GM18511 (cell line): ENCODE measurements at regions not wholly inside any gene's neighbourhood (a gene's known extent, or its start where the extent isn't known, plus 50 kb on each side); places are given as distances from the start of the nearest gene placed in this dataset.
"Not testable (repeated sequence)": the region's sequence is repeated elsewhere in the genome, so short reads cannot be mapped to it uniquely, and the experiment has no call there.

Experiments used
- ATAC-seq: cut with Tn5 transposase; IDR thresholded peaks from one replicate; pipeline ENCODE4 v1.9.1; 2021; ENCODE audit warnings: mild to moderate bottlenecking, moderate library complexity; ENCODE audit not compliant: unreplicated experiment

- no peak for ATAC-seq
These were observed 56.2 kb upstream of the TNPO1 start for GRCh38 chr5:72760259-72760658.

- no peak for ATAC-seq
These were observed 63.6 kb upstream of the TNPO1 start for GRCh38 chr5:72752909-72753308.

- ATAC-seq: no peak
These were observed 67.0 kb upstream of the TNPO1 start for GRCh38 chr5:72749362-72749997.

GRCh38 chr5:72747826-72748225 lies 68.6 kb upstream of the TNPO1 start:
- ATAC-seq: no peak

DNA sequence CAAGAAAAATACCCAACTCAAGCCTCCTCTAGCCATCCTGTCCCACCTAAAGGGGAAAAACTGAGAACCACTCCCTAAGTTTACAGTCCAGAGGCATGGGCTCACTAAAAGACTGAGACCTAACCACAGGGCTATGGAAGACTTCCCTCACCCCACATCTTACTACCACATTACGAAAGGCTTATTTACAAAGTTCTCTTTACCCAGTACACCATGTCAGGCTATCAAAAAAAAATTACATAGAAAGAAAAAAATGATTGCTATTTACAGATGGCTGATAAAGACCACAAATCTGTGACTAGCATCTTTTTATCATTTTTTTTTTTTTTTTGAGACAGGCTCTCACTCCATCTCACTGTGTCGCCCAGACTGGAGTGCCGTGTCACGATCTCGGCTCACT lies 69.7 kb upstream of the TNPO1 start:
- ATAC-seq: no peak

- ATAC-seq: no peak
These were observed 72.3 kb upstream of the TNPO1 start for GRCh38 chr5:72744136-72744535.

- ATAC-seq: no peak
These were observed 74.7 kb upstream of the TNPO1 start for GRCh38 chr5:72741805-72742204.

- ATAC-seq: no peak
These were observed 82.7 kb upstream of the TNPO1 start for GRCh38 chr5:72733810-72734209.

DNA sequence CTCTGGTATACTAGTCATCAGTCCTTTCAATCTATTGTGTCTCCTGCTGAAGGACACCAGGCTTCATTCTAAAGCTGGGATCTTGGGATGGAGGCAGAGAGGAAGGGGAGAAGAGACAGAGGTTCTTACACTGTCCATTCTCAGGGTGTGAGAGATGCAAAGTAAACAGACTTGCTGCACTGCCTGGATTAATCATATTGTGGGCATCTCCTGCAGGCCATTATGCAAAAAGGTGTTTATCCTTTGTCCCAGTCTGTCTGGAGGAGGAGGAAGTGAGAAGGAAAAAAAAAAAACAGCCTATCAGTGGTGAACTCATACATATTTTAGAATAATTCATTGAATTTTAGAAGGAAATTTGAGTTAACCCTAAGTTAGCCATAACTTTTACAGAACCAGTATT lies 92.9 kb upstream of the TNPO1 start:
- ATAC-seq: no peak

GRCh38 chr5:72722792-72723452 lies 93.5 kb upstream of the TNPO1 start:
- ATAC-seq: no peak

GRCh38 chr5:72721844-72722243 lies 94.6 kb upstream of the TNPO1 start:
- ATAC-seq: no peak

DNA sequence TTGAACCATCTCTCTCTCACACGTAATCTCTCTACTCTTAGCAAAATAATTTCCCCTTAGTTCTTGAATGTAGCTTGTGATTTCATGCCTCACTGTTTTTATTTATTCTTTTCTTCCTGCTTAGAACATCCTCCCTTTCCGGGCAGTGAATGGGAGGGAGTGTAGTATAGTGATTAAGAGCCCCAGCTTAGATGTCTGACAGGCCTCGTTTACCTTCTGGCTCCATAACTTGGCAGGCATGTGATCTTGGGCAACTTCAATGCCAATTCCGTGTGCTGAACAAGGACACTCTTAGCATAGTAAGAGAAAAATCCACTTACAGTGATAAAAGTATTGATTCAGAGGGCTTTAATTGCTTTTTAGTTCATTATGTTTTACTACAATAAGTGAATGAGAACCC lies 96.3 kb upstream of the TNPO1 start:
- ATAC-seq: no peak

DNA sequence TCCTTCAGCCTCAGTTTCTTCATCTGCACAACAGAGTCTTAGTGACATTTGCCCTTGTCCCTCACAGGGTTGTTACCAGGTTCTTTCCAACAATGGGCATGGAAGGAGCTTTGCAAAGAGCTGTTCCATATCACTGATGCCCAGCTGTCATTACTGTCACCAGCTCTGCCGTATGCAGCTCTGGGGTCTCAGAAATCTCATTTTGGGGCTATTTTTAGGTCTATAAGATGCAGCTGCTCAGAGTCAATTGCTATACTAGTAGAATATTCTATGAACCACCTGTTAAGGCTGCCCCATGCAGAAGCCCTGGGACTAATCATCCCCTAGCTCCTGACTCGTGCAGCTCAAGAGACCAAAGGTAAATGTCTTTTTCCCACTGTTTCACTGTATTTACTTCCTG lies 105.1 kb upstream of the TNPO1 start:
- no peak for ATAC-seq

- no peak for ATAC-seq
These were observed 107.1 kb upstream of the TNPO1 start for GRCh38 chr5:72709341-72709740.

- no peak for ATAC-seq
These were observed 111.3 kb upstream of the TNPO1 start for GRCh38 chr5:72705178-72705577.

- ATAC-seq: no peak
These were observed 112.6 kb upstream of the TNPO1 start for GRCh38 chr5:72703876-72704275.

DNA sequence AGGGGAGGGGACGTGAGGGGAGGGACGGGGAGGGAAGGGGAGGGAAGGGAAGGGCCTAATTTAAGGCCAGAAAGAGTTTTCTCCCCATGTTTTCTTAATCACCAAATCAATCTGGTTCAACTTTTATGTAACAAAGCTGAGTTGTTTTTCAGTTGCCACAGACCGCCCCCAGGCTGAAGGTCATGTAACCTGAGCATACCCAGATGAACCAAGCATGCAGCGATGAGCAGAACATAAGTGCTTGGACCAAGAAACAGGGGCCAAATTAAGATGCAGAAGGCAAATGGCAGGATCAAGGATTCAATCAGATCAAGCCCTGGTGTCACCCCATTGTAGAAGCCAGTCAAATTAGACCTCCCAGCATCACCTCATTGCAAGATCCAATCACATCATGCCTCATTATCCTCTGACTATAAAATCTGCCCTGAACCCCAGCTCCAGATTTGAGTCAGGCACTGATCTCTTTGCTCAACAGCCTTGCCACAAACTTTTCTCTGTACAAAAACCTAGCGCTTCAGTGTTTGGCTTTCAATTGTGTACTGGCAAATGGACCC lies 113.5 kb upstream of the TNPO1 start:
- no peak for ATAC-seq

DNA sequence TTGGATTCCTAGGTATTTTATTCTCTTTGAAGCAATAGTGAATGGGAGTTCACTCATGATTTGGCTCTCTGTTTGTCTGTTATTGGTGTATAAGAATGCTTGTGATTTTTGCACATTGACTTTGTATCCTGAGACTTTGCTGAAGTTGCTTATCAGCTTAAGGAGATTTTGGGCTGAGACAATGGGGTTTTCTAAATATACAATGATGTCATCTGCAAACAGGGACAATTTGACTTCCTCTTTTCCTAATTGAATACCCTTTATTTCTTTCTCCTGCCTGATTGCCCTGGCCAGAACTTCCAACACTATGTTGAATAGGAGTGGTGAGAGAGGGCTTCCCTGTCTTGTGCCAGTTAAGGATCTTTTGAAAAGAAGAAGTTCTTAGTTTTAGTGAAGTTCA lies 114.4 kb upstream of the TNPO1 start:
- not testable (repeated sequence) for ATAC-seq

DNA sequence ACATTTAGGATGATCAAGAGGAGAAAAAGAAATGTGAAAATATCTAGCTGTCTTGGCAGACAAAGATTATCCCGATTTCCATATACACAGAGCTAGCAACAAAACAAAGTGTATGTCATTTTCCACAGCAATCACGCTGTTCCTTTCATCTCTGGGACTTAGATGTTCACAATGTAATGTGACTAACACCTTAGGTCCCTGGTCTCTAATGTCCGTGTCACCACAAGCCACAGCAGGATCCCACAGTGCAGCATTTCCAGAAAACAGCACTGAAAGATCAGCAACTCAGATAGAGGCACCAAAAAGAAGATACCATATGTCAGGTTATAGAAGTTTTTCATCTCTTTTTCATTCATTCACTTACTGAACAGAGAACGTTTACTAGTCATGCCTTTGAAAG lies 118.0 kb upstream of the TNPO1 start:
- ATAC-seq: no peak

GRCh38 chr5:72697622-72698021 lies 118.8 kb upstream of the TNPO1 start:
- no peak for ATAC-seq

- ATAC-seq: no peak
These were observed 120.8 kb upstream of the TNPO1 start for GRCh38 chr5:72695659-72696058.

DNA sequence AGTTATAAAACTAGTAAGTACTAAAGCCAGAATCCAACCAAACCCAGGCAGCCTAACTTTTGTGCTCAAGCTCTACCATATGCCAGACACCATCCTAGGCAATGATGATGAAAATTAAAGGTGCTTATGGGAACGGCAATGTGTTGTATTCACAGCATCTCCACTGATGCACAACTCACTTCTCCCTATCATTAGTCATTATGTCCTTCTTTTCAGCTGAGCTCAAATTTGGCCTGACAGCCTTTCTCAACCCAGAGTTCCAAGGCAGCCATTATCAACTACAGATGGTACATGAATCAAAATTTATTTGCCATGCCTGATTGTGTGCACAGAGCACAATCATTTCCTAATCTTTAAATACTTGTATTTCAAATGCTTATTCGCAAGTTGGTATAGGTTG lies 121.6 kb upstream of the TNPO1 start:
- ATAC-seq: no peak
